ENCODE measurements at regions not wholly inside any gene's neighbourhood (a gene's known extent, or its start where the extent isn't known, plus 50 kb on each side); places are given as distances from the start of the nearest gene placed in this dataset.

DNA sequence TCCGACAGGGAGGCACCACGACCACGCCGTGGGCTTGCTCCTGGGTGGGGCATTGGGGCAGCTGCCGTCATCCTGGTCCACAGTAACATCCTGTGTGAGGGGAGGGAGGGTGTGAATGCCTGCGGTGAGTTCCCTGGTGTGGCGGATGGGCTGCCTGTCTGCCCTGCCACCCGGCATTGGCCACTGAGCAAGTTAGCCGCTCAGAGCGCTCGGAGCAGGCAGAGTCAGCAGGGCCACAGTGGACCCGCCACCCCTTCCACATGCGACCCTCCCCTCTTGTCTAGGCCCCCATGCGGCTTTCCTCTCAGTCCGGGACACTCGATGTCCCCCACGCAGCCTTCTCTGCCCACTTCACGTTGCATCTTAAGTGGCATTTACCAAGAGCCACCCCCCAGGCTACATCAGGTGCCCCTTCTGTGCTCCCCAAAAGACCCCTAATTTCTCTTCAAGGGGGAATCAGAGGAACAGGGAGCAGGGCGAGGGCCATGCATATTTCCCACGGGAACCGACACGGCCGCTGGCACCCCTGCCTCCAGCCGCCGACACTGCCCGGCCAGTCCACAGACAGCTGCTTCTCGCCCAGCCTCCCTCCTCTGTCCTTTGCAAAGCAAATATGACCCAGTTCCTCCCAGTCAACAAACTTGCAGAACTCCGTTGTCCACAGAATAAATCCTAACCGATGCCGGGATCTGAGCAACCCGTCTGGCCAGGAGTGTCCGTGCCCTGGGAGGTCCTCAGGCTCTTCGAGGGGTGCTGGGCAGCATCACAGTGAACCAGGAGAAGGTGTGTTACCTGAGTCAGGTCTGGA is 1482.1 kb downstream of the TBC1D22A start:
- H3K9me3 ChIP-seq (ENCODE audit: insufficient read depth, low read depth, low read length) = no peaks in the 10 kb centered on the region
- no peak overlapping the region for H3K4me3 ChIP-seq (ENCODE audit: low read length)
- H3K27ac ChIP-seq (ENCODE audit: low read length) = no peak overlapping the region
- H3K36me3 ChIP-seq (ENCODE audit: insufficient read depth, low read depth, low read length) = no peaks in the 10 kb centered on the region
- H3K4me1 ChIP-seq (ENCODE audit: insufficient read depth, low read length) = peaks cover 7% of the 10 kb centered on the region; the same call in 1 of the 2 replicates
- no peak overlapping the region for H3K9ac ChIP-seq (ENCODE audit: low read depth, low read length)
- H3K27me3 ChIP-seq (ENCODE audit: insufficient read depth, low read length) = peaks cover 7% of the 10 kb centered on the region; the same call in 1 of the 2 replicates

DNA sequence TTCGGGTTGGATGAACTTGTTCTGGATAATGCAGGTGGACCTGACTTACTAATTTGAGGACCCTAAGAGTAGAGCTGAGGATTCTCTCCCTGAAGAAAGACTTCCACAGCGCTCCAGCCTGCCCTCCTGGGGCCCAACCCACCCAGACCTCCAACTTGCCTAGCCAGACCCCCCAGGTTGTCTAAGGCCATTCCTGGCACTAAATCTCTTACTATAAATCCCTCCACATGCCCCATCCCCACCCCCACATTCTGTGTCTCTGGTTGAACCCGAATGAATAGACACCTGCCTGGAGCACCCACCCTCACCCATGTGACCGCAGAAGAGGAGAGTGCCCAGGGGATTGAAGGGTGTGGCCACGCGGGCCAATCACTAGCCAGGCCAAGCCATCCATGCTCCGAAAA is 1480.0 kb downstream of the TBC1D22A start:
- Histone ChIP-seq H3K36me3 (ENCODE audit: insufficient read depth, low read depth, low read length) (no peaks in the 10 kb centered on the region), H3K27me3 (ENCODE audit: insufficient read depth, low read length) (peaks cover 24% of the 10 kb centered on the region; the same call in 1 of the 2 replicates), H3K27ac (ENCODE audit: low read length) (no peak overlapping the region), H3K4me3 (ENCODE audit: low read length) (no peak overlapping the region), H3K9me3 (ENCODE audit: insufficient read depth, low read depth, low read length) (no peaks in the 10 kb centered on the region), H3K9ac (ENCODE audit: low read depth, low read length) (no peak overlapping the region), H3K4me1 (ENCODE audit: insufficient read depth, low read length) (peaks cover 15% of the 10 kb centered on the region; the same call in 1 of the 2 replicates)

DNA sequence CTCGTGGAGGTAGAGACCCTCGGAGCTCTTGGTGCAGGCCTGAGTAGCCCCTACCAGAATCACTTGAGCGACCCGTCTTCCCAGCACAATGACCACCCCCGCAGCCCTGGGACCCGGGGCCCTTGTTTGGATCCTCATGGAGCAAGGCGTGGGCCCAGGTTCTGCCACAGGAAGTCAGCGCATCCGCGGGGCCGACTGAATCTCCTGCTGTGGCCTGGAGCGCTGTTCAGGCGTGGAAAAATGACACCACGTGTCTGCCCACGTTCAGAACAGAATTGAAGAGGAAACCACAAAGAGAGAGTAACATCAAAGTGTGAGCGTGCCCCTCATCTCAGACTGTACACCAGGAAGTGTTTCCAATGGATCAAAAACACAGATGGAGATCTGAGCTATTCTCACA is 1479.2 kb downstream of the TBC1D22A start:
- Histone ChIP-seq H3K9ac (ENCODE audit: low read depth, low read length) (no peak overlapping the region), H3K4me3 (ENCODE audit: low read length) (no peak overlapping the region), H3K27me3 (ENCODE audit: insufficient read depth, low read length) (peaks cover 28% of the 10 kb centered on the region; the same call in 1 of the 2 replicates), H3K4me1 (ENCODE audit: insufficient read depth, low read length) (peaks cover 15% of the 10 kb centered on the region; the same call in 1 of the 2 replicates), H3K27ac (ENCODE audit: low read length) (no peak overlapping the region), H3K36me3 (ENCODE audit: insufficient read depth, low read depth, low read length) (no peaks in the 10 kb centered on the region), H3K9me3 (ENCODE audit: insufficient read depth, low read depth, low read length) (no peaks in the 10 kb centered on the region)

DNA sequence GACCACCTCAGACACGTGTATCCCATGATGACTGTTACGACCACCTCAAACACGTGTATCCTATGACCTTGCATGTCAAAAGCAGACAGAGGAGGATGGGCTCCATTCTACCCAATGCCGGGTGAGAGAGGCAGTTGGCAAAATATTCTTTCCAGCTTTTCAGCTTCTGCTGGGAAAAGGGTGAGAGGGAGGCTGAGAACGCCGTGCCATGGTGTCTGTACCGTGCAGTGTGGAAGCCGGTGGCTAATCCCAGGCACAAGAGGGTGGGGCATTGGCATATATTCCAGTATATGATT is 1478.4 kb downstream of the TBC1D22A start:
- Histone ChIP-seq H3K27me3 (ENCODE audit: insufficient read depth, low read length) (peaks cover 28% of the 10 kb centered on the region; the same call in 1 of the 2 replicates), H3K4me3 (ENCODE audit: low read length) (no peak overlapping the region), H3K36me3 (ENCODE audit: insufficient read depth, low read depth, low read length) (no peaks in the 10 kb centered on the region), H3K4me1 (ENCODE audit: insufficient read depth, low read length) (peaks cover 15% of the 10 kb centered on the region; the same call in 1 of the 2 replicates), H3K9ac (ENCODE audit: low read depth, low read length) (no peak overlapping the region), H3K9me3 (ENCODE audit: insufficient read depth, low read depth, low read length) (no peaks in the 10 kb centered on the region), H3K27ac (ENCODE audit: low read length) (no peak overlapping the region)

DNA sequence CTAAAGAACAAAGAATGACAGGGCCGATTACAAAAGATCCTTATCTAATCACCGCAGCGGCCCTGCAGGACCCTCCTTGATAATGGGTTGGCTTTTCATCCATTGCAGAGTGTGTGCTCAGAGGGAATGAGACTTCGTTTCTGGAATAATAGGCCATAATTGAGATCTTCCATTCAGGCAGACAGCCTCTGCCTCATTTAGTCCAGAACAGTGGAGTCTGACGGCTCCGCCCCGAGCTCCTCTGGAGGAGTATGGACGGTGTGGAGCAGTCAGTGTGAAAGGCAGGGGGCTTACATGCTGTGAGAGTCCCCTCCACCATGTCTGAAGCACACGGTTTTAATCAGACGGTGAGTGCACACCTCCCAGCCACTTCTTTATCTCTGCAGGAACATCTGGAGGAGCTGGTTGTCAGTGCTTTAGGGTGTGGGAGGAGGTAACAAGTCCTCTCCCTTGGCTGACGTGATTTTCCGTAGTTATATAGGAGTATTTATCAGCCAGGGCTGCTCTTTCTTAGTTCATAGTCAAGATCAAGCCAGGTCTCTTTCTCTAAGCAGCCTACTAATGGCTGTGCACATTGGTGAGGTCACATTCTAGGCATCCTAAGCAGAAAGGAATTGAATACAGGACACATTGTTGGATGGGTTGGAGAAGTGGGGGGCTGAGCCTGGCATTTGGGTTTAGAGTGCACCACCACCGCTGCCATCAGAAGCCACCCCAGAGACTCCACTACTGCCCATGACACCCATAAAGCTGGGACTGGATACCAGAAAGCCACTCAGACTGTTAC is 1477.9 kb downstream of the TBC1D22A start:
- Histone ChIP-seq H3K36me3 (ENCODE audit: insufficient read depth, low read depth, low read length) (no peaks in the 10 kb centered on the region), H3K4me3 (ENCODE audit: low read length) (no peak overlapping the region), H3K27ac (ENCODE audit: low read length) (no peak overlapping the region), H3K27me3 (ENCODE audit: insufficient read depth, low read length) (peaks cover 28% of the 10 kb centered on the region; the same call in 1 of the 2 replicates), H3K9me3 (ENCODE audit: insufficient read depth, low read depth, low read length) (no peaks in the 10 kb centered on the region), H3K4me1 (ENCODE audit: insufficient read depth, low read length) (peaks cover 15% of the 10 kb centered on the region; the same call in 1 of the 2 replicates), H3K9ac (ENCODE audit: low read depth, low read length) (no peak overlapping the region)

DNA sequence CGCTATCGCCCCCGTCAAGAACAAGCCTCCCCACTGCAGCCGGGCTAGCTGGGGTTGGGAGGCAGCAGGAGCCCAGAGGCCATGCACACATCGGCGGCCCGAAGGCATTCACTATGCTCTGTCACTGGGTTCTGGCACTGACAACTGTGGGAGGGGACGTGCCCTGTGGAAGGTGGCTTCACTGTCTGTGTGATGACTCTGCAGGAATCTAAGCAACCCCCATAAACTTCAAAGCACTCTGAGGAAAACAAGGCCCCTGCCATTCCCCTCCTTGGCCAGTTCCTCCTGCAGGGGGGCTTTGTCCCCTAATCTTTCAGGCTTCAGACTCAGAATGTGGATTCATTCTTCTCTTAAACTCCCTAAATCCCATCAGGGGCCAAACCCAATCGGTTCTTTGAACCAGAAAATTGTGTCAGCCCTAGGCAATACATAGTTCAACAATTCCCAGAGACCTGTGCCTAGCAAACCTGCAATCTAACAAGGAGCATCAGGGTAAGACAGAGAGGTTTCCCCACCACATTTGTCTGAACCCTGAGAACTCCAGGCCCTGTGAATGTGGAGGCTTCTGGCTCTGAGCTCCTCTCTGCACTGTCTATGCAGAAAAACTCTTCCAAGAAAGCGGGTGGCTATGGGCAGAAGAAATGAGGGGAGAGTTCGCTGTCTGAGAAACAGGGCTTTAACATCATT is 1477.2 kb downstream of the TBC1D22A start:
- no peak overlapping the region for H3K9ac ChIP-seq (ENCODE audit: low read depth, low read length)
- H3K27ac ChIP-seq (ENCODE audit: low read length) = no peak overlapping the region
- H3K27me3 ChIP-seq (ENCODE audit: insufficient read depth, low read length) = peaks cover 28% of the 10 kb centered on the region; the same call in 1 of the 2 replicates
- 0 out of 2 replicates have a peak overlapping the region, but pooled peaks have one; percentile 18 for H3K4me3 ChIP-seq (ENCODE audit: low read length)
- peaks cover 15% of the 10 kb centered on the region; the same call in 1 of the 2 replicates for H3K4me1 ChIP-seq (ENCODE audit: insufficient read depth, low read length)
- H3K36me3 ChIP-seq (ENCODE audit: insufficient read depth, low read depth, low read length) = no peaks in the 10 kb centered on the region
- no peaks in the 10 kb centered on the region for H3K9me3 ChIP-seq (ENCODE audit: insufficient read depth, low read depth, low read length)

DNA sequence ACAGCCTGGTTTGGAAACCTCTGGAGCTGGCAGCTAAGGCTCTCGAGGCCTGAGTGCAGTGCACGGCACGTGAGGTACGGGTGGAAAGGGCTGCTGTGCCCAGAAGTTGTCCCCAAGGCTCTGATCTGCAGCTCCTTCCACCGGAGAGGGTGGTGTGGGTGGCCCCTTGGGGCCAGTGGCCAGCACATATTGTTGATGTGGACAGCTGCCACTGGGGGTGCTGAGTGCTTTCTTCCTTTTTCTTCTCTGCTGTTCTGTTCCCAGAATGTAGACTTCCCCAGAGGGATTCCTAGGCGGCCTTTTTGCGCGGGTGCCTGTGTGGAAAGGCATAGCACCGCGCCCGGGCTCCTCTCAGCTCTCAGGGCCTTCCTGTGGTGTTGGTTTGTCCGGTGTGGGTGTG is 1476.5 kb downstream of the TBC1D22A start:
- H3K9ac ChIP-seq (ENCODE audit: low read depth, low read length) = no peak overlapping the region
- H3K4me3 ChIP-seq (ENCODE audit: low read length) = no peak overlapping the region
- no peaks in the 10 kb centered on the region for H3K9me3 ChIP-seq (ENCODE audit: insufficient read depth, low read depth, low read length)
- H3K4me1 ChIP-seq (ENCODE audit: insufficient read depth, low read length) = peaks cover 15% of the 10 kb centered on the region; the same call in 1 of the 2 replicates
- peaks cover 28% of the 10 kb centered on the region; the same call in 1 of the 2 replicates for H3K27me3 ChIP-seq (ENCODE audit: insufficient read depth, low read length)
- H3K36me3 ChIP-seq (ENCODE audit: insufficient read depth, low read depth, low read length) = no peaks in the 10 kb centered on the region
- H3K27ac ChIP-seq (ENCODE audit: low read length) = no peak overlapping the region

DNA sequence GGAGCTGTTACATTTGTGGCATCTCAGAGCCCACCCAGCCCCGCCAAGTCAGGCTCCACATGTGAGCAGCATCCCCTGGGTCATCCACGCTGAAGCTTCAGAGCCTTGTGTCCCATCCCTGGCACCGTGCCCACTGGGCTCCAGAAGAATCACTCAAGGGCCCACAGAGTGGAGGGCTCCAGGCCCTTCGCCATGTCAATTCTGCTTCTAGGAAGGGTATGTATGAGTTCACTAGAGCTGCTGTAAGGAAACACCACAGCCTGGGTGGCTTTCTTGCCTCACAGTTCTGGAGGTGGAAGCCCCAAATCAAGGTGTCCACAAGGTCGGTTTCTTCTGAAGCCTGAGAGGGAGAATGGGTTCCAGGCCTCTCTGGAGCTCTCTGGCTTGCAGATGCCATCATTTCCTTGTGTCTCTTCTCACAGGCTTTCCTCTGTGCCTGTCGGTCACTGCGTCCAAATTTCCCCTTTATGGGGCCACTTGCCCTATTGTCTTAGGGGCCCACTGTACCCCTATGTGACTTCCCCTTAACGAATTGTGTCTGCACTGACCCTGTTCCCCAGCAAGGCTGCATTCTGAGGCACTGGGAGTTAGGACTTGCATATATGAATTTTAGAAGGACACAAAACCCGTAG is 1476.0 kb downstream of the TBC1D22A start:
- Histone ChIP-seq H3K4me3 (ENCODE audit: low read length) (no peak overlapping the region), H3K9me3 (ENCODE audit: insufficient read depth, low read depth, low read length) (no peaks in the 10 kb centered on the region; the same call in 1 of the 2 replicates), H3K27me3 (ENCODE audit: insufficient read depth, low read length) (peaks cover 28% of the 10 kb centered on the region; the same call in 1 of the 2 replicates), H3K27ac (ENCODE audit: low read length) (no peak overlapping the region), H3K4me1 (ENCODE audit: insufficient read depth, low read length) (peaks cover 15% of the 10 kb centered on the region; the same call in 1 of the 2 replicates), H3K36me3 (ENCODE audit: insufficient read depth, low read depth, low read length) (no peaks in the 10 kb centered on the region), H3K9ac (ENCODE audit: low read depth, low read length) (no peak overlapping the region)

DNA sequence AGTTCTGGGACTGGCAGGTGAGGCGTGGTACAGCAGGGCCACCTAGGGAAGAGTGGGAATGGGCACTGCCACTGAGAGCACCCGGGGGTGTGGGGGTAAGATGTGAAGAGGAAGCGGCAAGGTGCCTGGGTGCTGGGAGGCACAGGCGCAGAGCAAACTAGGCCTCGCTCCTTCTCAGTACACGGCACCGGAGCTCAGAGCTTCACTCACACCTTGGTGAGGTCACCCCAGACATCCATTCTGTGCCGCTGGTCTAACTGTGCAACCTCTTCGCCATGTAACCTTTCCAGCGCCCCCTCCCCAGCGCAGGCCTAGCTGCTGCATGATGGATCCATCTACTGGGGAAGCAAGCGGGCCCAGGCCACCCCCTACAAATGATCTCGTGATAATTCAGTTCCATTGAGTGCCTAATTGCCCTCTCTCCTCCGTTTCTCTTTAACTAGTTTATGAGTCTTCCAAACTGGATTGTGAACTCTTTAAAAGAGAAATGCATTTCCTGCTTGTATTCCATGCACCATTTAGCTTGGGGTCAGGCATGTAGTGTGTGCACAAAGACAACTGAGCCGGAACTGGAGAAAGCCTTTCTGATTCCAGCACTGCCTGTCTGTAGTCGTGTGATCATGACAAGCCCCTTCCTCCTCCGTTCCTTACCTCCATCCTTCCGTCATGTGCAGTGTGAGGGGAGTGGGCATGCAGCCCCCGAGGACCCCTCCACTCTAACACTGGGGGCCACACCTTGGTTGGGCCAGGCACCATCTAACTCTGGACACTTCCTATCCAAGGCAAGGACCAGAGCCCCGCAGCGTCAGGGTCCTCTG is 1475.2 kb downstream of the TBC1D22A start:
- Histone ChIP-seq H3K27ac (ENCODE audit: low read length) (no peak overlapping the region), H3K4me1 (ENCODE audit: insufficient read depth, low read length) (peaks cover 15% of the 10 kb centered on the region; the same call in 1 of the 2 replicates), H3K36me3 (ENCODE audit: insufficient read depth, low read depth, low read length) (no peaks in the 10 kb centered on the region), H3K4me3 (ENCODE audit: low read length) (no peak overlapping the region), H3K9ac (ENCODE audit: low read depth, low read length) (no peak overlapping the region), H3K27me3 (ENCODE audit: insufficient read depth, low read length) (peaks cover 28% of the 10 kb centered on the region; the same call in 1 of the 2 replicates), H3K9me3 (ENCODE audit: insufficient read depth, low read depth, low read length) (peaks cover 4% of the 10 kb centered on the region)

DNA sequence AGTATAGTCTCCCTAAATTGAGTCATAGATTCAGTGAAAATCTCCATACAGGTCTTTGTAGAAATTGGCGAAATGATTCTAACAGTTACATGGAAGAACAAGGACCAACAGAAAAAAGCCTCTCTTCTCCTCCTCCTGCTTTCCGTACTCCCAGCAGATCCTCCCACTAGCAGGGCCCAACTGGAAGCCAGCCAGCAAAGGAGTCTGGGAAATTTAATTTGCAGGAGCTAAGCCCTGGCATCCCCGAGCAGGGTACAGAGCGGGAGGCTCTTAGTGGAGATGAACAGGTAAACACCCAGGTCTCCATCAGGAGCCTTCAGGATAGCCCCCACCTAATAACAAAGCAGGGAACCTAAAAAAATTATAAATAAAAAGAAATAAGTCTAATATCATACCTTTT is 1473.8 kb downstream of the TBC1D22A start:
- Histone ChIP-seq H3K36me3 (ENCODE audit: insufficient read depth, low read depth, low read length) (no peaks in the 10 kb centered on the region), H3K27ac (ENCODE audit: low read length) (no peak overlapping the region), H3K9ac (ENCODE audit: low read depth, low read length) (no peak overlapping the region), H3K27me3 (ENCODE audit: insufficient read depth, low read length) (peaks cover 28% of the 10 kb centered on the region; the same call in 1 of the 2 replicates), H3K4me1 (ENCODE audit: insufficient read depth, low read length) (peaks cover 15% of the 10 kb centered on the region; the same call in 1 of the 2 replicates), H3K4me3 (ENCODE audit: low read length) (no peak overlapping the region), H3K9me3 (ENCODE audit: insufficient read depth, low read depth, low read length) (peaks cover 18% of the 10 kb centered on the region)

Data from iPS-20b (cell line).